Liver (tissue), 3 donors: ENCODE measurements at regions not wholly inside any gene's neighbourhood (a gene's known extent, or its start where the extent isn't known, plus 50 kb on each side); places are given as distances from the start of the nearest gene placed in this dataset.

Experiments used
- EGR1 ChIP-seq, 2 donors: IDR thresholded peaks; 2 replicates each; pipeline ENCODE4 v1.6.1; 2016 to 2018; ENCODE audit warnings: antibody characterized with exemption in 2 of 2, low read depth in 2 of 2
- FOXA1 ChIP-seq: IDR thresholded peaks from 2 replicates; pipeline ENCODE4 v1.6.1; 2016; ENCODE audit warnings: antibody characterized with exemption
- GABPA ChIP-seq, 2 donors: IDR thresholded peaks in 1 of 2; conservative IDR thresholded peaks in 1 of 2; 2 replicates each; pipeline ENCODE4 v1.6.1; 2016; ENCODE audit warnings: antibody characterized with exemption in 2 of 2, mild to moderate bottlenecking in 1 of 2, moderate library complexity in 1 of 2
- HNF4G ChIP-seq: IDR thresholded peaks from 2 replicates; pipeline ENCODE4 v1.6.1; 2016; ENCODE audit warnings: antibody characterized with exemption
- MAX ChIP-seq: IDR thresholded peaks from 2 replicates; pipeline ENCODE4 v1.6.1; 2016; ENCODE audit warnings: antibody characterized with exemption
- RAD21 ChIP-seq, 2 donors: IDR thresholded peaks; 2 replicates each; pipeline ENCODE4 v1.6.1; 2016; ENCODE audit warnings: antibody characterized with exemption in 2 of 2, mild to moderate bottlenecking in 2 of 2
- REST ChIP-seq: IDR thresholded peaks from 2 replicates; pipeline ENCODE4 v1.6.1; 2016; ENCODE audit warnings: antibody characterized with exemption, mild to moderate bottlenecking
- TAF1 ChIP-seq: conservative IDR thresholded peaks from 2 replicates; pipeline ENCODE4 v1.6.1; 2016; ENCODE audit warnings: antibody characterized with exemption, mild to moderate bottlenecking
- YY1 ChIP-seq: IDR thresholded peaks from 2 replicates; pipeline ENCODE4 v1.6.1; 2016; ENCODE audit warnings: antibody characterized with exemption, mild to moderate bottlenecking
- TF ChIP-seq, protein P1 (sequence below): fragments of 150-350 bp; IDR thresholded peaks from 2 replicates; pipeline ENCODE4 v1.5.1; 2017; ENCODE audit warnings: improper control_type of control experiment, low read depth, low read length; ENCODE audit not compliant: missing input control
- TF ChIP-seq, protein P2 (sequence below): IDR thresholded peaks from 2 replicates; pipeline ENCODE4 v1.6.1; 2016; ENCODE audit warnings: antibody characterized with exemption
- donor health status: healthy.
- donor health status: healthy.

GRCh38 chr3:514192-514591, 317.6 kb downstream of the CHL1 start:
- TF ChIP-seq, protein P1, sequence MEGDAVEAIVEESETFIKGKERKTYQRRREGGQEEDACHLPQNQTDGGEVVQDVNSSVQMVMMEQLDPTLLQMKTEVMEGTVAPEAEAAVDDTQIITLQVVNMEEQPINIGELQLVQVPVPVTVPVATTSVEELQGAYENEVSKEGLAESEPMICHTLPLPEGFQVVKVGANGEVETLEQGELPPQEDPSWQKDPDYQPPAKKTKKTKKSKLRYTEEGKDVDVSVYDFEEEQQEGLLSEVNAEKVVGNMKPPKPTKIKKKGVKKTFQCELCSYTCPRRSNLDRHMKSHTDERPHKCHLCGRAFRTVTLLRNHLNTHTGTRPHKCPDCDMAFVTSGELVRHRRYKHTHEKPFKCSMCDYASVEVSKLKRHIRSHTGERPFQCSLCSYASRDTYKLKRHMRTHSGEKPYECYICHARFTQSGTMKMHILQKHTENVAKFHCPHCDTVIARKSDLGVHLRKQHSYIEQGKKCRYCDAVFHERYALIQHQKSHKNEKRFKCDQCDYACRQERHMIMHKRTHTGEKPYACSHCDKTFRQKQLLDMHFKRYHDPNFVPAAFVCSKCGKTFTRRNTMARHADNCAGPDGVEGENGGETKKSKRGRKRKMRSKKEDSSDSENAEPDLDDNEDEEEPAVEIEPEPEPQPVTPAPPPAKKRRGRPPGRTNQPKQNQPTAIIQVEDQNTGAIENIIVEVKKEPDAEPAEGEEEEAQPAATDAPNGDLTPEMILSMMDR, result no peak
- TF ChIP-seq TAF1 (no peak), FOXA1 (no peak), YY1 (no peak), MAX (no peak), REST (no peak), HNF4G (no peak), GABPA (IDR thresholded peaks at IDR 0.05 in 1 of 2, conservative IDR thresholded peaks at IDR 0.05 in 1 of 2) (no peak), EGR1 (IDR thresholded peaks at IDR 0.05; ENCODE audit: low read depth in 2 of 2) (no peak), RAD21 (IDR thresholded peaks at IDR 0.05) (no peak)
- TF ChIP-seq, protein P2, sequence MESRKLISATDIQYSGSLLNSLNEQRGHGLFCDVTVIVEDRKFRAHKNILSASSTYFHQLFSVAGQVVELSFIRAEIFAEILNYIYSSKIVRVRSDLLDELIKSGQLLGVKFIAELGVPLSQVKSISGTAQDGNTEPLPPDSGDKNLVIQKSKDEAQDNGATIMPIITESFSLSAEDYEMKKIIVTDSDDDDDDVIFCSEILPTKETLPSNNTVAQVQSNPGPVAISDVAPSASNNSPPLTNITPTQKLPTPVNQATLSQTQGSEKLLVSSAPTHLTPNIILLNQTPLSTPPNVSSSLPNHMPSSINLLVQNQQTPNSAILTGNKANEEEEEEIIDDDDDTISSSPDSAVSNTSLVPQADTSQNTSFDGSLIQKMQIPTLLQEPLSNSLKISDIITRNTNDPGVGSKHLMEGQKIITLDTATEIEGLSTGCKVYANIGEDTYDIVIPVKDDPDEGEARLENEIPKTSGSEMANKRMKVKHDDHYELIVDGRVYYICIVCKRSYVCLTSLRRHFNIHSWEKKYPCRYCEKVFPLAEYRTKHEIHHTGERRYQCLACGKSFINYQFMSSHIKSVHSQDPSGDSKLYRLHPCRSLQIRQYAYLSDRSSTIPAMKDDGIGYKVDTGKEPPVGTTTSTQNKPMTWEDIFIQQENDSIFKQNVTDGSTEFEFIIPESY, result no peak
